Stimulated activated CD8-positive, alpha-beta memory T cell treated with anti-CD3 and anti-CD28 coated beads, Interleukin-2, amount 100 ng/mL, for 48 hours (primary cell): ENCODE measurements at regions not wholly inside any gene's neighbourhood (a gene's known extent, or its start where the extent isn't known, plus 50 kb on each side); places are given as distances from the start of the nearest gene placed in this dataset.

Experiments
- DNase-seq, 2 donors: peaks; one replicate each; pipeline ENCODE4 v3.0.0-alpha.2; 2020; ENCODE audit warnings: low read depth in 2 of 2

DNA sequence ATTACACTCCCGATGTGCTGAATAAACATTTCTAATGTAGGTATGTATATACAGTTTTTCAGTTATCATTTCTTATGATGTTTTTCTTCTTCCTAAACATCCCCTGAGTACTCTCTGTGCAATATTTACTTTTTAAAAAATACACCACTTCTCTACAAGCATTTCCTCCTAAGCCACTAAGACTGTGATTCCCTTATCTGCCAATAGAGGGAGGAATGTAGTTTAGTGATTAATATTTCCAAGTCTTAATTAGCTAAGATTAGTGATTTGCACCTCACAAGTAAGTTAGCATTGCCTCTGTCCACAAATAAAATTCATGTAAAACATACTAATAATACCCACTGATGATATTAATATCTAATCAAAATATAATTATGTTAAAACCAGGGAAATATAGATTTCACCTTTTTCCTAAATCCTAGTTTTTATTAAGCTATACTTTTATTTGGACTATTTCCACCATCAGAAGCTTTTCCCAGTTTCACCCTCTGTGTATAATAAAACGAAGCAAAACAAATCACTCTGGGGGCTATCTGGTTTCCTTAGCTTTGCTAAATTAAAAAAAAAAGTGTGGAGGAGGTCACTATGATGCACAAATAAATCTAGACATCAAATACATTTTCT lies 909.1 kb downstream of the FAT4 start:
- DNase-seq = no peak

DNA sequence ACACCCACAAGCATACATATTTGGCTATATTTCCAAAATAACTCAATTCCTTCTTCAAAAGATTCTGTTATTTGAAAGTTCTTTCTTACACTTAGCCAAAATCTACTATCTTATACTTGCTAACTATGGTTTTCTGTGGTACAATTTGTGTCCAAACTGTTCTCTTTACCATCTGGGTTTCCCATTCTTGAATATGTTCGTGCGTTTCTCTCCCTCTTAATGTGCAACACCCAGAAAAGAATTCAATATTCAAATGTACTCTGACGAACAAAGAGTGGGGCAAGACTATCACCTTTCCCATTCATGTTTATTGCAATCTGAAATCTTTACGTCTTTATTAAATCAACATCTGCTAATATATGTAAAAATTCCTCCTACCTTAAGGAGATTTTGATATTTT lies 912.7 kb downstream of the FAT4 start:
- no peak for DNase-seq

DNA sequence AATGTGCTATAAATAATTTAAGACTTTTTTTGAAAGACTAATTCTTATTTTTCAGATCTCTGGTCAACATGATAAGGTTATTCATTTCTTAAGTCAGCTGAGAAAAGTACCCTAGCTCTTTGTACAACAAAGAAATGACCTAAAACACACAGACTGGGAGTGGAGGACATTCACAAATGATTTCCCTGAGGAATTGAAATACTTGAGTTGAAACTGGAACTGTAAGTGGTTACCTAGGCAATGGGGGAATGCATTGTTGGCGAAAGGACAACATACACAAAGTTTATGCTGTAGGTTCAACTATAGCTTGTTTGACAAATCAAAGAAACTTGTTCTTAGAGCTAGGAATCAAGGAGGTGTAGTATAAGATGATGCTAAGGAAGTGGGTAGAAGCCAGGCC lies 915.5 kb downstream of the FAT4 start:
- no peak for DNase-seq

DNA sequence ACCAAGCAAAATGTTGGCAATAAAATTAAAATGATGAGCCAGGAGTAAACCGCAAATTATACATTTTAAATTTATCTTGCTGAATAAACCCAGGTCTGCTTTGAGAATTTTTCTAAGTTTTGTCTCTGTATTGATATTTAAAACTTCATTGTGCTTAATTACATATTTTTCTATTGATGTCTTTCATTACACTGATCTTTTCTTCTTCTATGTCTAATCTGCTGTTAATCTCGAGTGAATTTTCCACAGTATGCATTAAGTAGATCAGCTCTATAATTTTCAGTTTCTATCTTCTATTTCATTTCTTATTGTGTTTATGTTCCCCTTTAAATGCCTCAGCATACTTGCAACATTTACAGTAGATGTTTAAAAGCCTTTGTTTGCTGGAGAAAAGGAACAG lies 918.7 kb downstream of the FAT4 start:
- DNase-seq = no peak

DNA sequence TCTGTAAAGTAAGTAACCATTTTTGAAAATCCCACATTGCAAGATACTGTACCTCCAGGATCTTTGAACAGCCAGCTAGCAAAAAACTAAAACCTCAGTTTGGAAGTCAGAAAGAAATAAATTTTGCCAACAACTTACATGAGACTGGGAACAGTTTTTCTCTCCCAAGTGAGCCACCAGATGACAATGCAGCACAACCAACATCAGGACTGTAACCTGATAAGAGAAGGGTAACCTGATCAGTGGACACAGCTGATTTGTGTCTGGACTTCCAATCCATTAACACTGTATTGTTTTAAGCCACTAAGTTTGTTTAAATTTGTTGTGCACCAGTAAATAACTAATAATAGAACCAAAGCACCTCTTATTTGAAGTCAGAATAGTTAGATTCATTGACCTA lies 923.3 kb downstream of the FAT4 start:
- no peak for DNase-seq

DNA sequence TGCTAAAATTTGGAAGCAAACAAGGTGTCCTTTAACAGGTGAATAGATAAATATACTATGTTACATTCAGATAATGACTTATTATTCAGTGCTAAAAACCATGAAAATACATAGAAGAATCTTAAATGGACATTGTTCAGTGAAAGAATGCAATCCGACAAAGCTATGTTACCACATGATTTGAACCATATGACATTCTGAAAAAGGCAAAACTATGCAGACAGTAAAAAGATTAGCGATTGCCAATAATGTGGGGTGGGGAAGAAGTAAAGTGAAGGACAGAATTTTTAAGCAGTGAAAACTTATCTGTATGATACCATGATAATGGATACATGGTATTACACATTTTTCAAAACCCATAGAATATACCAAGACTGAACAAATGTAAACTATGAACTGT lies 926.9 kb downstream of the FAT4 start:
- DNase-seq = no peak

DNA sequence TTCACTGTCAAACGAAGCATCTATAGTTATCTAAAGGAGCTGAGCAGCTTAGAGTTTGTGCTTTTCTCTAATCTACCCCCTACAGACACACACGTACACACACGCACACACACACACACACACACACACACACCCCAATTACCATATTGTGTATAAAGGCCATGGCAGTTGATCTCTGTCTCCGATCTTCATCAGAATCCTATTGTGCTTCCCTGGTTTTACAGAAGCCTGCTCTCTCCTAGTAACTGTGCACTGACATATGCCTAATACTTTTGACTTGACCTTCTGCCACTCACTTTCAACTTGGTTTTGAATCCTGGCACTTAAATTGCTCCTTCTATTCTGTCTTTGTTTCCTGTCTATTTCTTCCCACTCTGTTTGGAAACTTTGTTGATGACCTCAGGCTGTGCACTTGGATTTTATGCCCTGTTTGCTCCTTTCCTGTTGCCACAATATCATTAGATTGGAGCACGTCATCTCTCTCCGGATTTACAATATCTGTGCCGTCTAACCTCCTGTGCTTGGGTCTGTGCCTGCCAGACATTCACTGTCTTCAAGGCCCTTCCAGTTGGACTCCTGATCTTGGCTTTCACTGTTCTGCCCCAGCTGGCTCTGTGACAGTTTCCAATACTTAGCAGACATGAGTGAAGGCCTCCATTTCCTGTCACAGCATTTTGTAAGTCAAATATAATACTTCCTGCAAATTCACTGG lies 928.1 kb downstream of the FAT4 start:
- no peak for DNase-seq

DNA sequence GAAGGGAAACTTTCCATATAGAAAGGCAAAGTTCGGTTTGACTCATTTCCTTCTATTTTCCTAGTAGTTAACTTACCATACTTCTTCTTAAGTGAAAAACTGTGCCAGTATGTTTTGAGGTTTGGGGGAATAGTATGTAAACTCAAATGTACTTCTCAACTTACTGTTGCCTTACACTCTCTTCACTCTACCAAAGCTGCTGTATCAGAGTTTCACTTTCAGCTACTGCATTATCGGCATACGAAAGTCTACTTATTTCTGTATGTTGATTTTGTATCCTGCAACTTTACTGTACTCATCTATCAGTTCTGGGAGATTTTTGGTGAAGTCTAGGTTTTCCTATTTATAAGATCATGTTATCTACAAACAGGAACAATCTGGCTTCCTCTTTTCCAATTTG lies 932.7 kb downstream of the FAT4 start:
- DNase-seq = no peak

DNA sequence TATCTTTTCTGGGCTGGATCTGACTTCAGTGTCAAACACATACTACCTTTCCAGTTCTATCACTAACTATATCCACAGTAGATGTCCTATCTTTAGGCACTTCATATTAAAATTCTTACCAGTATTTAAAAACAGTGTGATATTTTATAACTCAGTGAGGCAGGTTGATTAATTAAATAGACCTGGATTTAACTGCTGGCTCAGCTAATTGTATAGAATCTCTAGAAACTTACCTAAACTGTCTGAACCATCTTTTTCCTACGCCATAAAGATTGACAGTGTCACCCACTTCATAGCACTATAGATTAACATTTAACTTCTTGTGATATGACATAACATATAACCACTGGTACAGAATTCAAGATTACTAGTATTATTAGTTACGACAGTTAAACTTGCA lies 935.3 kb downstream of the FAT4 start:
- DNase-seq = no peak

DNA sequence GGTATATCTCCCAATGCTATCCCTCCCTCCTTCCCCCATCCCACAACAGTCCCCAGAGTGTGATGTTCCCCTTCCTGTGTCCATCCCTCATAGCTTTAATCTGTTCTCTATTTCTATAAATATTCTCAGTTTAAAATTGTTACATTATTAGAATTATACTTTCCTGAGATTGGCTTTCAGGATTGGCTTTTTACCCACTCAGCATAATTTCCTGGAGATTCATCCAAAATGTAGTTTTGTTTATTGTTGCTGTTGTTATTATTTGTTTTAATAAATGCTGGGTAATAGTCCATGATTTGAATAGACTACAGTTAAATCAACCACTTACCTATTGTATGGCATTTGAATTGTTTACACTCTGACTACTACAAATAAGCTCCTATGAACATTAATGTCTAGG lies 936.4 kb downstream of the FAT4 start:
- no peak for DNase-seq

DNA sequence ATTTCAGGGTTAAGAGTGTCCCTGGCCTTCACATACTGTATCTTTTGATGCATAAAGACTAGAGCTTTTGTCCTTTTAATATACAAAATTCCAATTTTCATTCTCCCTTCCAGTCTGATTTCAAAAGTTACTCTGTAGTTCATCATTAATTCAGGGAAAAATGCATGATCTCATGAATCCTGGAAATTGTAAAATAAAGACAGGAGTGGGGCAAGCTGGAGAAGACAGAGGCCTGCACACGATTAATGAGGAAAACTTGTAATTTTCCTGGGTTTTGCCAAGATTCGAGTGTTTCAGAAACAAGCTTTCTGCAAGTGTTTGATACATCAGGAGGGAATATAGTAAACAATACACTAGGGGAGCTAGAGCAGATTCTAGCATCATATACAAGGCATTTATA lies 947.9 kb downstream of the FAT4 start:
- no peak for DNase-seq

DNA sequence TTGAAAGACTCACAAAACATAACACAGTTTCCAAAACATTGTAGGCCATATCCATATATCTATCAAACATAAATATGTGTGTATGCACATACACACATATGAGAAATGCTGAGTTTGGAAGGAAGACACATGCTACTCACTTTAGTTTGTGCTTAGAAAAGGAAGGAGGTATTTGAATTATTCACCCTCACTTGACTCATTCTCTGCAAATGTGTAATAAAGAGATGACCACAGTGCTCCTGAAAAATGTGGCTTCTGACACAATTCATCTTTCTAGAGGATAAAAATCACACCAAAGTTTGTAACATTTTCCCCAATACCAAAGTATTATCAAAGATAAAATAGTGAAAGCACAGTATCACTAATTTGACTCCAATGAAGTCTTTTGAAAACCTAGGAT lies 950.1 kb downstream of the FAT4 start:
- DNase-seq = no peak

DNA sequence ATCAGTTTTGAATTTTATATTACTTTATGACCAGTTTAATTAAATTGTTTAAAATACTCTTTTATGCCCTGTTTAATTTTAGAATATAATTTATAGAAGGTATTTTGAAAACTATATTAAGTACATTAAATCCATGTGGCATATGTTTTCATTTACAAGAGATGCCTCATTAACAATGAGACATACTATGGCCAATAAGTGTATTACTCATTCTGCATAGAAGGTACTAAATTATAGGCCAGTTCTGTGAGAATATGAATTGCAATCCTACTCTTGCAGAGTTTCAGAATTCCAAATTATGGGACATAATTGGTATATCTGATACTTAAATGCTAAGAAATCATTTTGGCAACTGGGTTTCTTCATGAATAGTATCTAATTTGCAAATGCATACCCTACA lies 951.1 kb downstream of the FAT4 start:
- no peak for DNase-seq

DNA sequence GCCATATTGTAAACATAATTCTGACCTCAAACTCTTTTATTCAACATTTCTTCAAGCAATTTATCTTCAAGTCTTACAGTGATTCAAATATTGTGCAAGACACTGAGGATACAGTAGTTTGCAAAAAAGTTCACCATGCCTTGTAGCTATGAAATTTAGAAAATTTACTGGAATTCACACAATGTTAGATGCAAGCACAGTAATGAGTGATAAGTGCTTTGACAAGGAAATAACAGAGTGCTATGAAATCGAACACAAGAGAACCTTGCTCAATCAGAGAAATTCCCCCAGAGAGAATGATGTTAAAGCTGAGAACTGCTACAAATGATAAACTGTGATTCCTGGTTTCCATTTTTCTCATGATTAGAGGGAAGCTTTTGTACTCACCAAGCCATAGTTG lies 952.9 kb downstream of the FAT4 start:
- no peak for DNase-seq

DNA sequence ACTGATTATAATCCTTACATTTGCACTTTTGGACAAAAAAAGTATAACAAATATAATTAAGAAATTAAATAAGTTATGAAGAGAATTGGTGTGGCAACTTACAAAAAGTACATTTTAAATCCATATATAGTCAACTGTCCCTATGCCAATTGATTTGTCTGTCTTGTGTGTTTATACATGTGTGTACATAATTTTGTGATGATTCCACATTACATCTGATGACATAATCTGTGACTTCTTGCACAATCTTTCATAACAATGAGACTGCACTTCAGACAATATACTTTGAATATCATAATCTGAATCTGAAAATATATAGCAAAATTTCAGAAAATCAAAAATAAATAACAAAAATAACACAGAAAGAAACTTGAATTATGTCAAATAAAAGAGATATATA lies 953.4 kb downstream of the FAT4 start:
- no peak for DNase-seq

DNA sequence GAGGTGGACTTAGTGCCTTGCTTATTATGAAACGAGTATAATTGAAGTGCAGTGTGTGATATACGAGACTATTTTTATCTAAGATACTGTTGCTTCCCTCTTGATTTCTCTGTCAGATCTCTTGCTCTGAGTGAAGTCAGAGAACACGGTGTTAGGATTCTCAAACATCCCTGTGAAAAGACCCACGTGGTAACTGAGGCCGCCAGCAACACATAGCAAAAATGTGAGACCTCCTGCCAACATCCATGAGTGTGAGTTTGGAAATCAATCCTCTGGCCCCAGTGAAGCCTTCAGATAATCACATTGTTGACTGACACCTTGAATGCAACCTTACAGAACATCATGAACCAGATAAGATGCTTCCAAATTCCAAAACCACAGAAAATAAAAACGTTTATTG lies 954.4 kb downstream of the FAT4 start:
- no peak for DNase-seq

DNA sequence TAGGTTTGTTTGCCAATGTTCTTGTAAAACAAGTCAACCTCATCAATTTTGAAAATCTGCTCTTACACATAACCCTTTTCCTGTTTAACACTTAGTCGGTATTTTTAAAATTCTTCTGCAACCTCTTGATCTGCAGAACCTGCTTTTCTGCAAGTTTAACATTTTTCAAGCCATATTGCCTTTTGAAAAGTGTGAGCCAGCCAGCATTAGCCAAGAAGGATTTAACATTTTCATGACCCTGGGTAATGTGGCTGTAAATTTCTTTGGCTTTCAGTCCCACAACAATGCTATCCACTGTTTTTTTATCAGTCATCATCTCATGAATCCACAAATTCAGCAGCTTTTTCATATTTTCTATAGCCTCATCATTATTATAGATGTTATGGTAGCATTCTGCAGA lies 956.5 kb downstream of the FAT4 start:
- DNase-seq = no peak

DNA sequence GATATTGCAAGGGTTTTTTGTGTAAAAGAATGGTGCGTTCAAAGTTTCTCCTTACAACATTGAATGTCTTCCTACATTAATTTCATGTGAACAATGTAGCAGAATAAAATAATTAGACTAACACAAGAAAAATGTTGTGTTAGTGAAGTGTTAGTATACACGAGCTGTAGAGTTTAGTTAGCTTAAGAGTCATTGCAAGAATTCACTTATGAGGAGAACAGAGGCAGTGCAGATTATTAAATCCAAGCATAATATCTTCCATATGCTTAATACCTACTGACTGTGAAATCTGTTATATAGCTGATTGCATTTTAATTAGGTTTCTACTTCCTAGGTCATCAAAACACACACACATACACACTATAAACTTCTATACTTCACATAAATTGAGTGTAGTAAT lies 959.0 kb downstream of the FAT4 start:
- no peak for DNase-seq

DNA sequence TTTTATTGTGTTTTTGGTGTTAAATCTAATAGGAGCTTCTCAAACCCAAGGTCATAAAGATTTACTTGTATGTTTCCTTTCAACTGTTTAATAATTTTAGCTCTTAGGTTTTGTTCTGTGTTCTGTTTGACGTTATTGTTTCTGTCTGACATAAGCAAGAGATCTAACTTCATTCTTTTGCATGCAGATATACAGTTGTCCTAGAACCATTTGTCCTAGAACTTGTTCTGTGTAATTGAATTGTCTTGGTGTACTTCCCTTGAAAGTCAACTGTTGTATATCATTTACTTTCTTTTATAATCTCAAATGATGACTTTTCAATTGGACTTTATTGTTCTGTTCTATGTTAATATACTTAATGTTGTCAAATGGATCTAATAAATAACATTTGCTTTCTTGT lies 977.1 kb downstream of the FAT4 start:
- no peak for DNase-seq

DNA sequence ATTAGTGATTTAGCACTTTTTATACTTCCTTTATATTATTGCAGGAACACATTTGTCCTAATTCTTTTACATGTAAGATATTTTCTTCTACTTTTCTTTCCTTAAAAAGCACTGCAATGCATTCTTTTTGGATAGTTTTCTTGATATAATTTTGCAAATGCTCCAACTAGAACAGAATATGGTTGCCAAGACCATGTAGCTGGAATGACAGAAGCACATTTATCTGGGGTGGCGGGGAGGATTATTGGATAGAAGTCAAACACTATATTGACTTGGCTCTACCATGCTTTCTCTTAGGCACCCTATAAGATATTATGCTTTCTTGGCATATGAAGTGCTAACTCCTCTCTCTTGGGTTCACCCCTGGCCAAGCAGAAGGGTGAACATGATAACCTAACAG lies 983.5 kb downstream of the FAT4 start:
- no peak for DNase-seq

DNA sequence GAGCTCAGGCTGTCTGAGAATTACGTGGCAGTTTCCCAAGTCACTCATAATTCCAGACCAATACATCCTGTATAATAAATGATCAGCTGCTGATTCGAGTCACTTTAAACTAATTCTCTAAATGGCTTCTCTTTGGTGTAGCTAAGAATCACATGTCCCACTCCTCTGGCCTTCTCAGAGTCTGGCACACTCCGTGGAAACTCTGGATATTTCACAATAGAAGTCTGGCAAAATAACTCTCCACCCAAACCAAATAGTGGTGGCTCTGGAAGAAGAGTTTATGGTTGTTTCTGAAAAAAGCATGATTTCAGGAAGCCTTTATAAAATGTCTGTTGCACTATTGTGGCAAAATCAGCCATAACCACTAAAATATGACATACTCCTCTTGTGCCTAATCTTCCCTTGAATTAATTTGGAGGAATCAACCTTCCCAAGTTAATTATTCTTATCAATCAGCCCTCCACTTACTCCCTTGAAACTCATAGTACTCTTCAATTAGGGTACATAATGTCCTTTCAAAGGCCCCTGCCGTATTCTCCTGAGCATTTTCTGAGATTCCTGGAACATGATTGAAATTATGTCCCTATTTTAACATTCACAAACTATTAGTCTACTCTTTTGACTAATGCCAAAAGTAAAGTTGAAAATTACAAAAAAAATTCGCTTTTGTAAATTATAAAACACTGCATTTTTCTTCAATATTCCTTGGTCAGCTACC lies 991.6 kb downstream of the FAT4 start:
- no peak for DNase-seq

DNA sequence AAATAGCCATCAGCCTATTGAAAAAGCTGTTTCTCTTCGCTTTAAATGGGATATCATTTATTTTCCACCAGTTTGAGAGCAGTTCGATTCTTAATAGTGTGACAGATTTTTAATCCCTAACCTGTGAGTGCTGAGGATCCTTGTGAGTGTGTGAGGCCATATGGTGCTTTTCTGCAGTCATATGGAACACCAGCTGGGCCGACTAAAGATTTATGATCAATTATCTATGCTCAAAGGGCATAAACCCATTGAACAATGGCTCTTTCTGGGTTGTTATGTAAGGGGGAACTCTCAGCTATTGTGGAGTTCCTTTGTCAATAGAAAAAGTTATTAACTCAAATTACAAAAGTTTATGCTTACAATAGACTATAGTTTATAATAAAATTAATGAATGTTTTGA lies 1003.6 kb downstream of the FAT4 start:
- no peak for DNase-seq

DNA sequence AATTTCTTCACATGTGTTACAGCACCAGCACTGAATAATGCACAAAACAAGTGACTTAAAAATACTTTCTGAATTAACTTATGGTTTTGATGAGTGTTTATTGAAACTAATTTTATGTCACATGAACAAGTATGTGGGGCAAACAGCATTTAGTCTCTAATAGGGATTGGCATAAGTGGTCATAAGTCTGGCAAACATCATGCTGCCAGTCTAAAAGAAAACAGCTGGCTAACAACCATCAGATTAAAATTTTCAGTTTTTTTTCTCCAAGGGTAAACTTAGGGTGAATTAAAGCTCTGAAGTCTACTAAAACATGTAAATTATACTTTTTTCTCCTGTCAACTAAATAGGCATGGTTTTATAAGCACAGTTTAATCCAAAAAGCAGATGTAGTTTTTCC lies 1014.2 kb downstream of the FAT4 start:
- DNase-seq = no peak
